ENCODE measurements at regions not wholly inside any gene's neighbourhood (a gene's known extent, or its start where the extent isn't known, plus 50 kb on each side); places are given as distances from the start of the nearest gene placed in this dataset.
A peak's percentile ranks its signal among the peaks of the same experiment; 100 is the strongest.
"Not testable (repeated sequence)": the region's sequence is repeated elsewhere in the genome, so short reads cannot be mapped to it uniquely, and the experiment has no call there.

DNA sequence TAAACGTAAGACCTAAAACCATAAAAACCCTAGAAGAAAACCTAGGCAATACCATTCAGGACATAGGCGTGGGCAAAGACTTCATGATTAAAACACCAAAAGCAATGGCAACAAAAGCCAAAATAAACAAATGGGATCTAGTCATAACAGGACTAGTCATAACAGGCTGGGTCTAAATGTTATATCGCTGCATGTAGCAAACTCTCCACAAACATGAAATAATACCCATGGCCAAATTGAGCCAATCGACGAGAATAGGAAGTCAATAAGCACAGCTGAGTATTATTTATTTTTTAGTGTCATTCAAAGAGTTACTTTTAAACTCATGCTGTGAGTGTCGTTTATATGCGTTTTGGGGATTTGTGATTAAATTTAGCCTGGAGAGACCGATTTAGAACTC is 225.1 kb downstream of the TFEC start:
- TF ChIP-seq CTCF (IDR thresholded peaks at IDR 0.05; ENCODE audit: insufficient read depth, missing control alignments): no peak
- FAIRE-seq: no peak
- no peak for DNase-seq (ENCODE audit: insufficient read length, low spot score)

DNA sequence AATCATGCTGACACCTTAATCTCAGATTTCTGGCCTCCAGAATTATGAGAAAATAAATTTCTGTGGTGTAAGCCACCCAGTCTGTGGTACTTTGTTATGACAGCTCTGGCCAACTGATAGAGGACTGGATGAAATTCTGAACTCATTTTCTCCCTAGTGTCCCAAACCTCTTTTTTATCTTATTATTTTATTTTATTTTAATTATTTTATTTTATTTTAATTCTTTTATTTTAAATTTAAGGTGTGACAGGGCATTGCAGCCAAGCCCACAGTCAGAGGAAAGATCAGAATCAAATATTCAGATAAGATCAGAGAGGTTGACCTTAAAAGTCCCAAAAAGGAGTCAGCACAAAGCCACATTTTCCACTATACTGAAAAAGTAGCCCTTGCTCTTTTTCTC is 228.1 kb downstream of the TFEC start:
- no peak for TF ChIP-seq CTCF (IDR thresholded peaks at IDR 0.05; ENCODE audit: insufficient read depth, missing control alignments)
- no peak for DNase-seq (ENCODE audit: insufficient read length, low spot score)
- no peak for FAIRE-seq

DNA sequence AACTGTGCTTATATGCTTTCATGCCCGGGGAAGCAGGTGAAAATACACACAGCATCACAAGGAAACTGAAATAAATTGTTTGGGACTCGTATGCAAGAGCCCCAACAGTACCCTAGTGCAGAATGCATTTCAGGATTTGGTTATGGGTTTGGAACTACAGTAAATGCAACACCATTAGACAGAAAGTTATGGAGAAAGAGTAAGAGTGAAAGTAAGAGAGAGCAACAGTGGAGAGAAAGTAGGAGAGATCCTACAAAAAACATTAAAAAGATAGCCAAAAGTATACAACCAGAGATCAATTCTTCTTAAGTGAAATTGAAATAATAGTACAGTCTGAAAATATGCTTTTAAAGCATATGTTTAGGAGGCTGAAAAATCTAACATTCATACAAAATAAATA is 231.1 kb downstream of the TFEC start:
- DNase-seq (ENCODE audit: insufficient read length, low spot score): no peak
- FAIRE-seq: peak; percentile 21
- no peak for TF ChIP-seq CTCF (IDR thresholded peaks at IDR 0.05; ENCODE audit: insufficient read depth, missing control alignments)

- no peak for TF ChIP-seq CTCF (IDR thresholded peaks at IDR 0.05; ENCODE audit: insufficient read depth, missing control alignments)
Observed at GRCh38 chr7:115793958-115794702, 236.4 kb downstream of the TFEC start.

DNA sequence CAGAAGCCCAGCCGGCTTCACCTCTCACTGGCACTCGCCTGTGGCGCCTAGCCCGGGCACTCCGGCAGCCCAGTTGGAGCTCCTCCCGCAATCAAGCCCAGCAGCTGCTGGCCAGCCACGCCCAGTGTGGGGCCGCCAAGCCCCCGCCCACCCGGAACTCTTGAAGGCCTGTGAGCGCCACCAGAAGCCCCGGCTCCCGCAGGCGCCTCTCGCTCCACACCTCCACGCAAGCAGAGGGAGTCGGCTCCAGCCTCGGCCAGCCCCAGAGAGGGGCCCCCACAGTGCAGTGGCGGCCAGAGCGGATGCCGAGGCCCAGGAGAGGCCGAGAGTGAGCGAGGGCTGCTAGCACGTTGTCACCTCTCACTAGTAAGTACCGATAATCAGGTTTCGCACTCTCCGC is 240.7 kb downstream of the TFEC start:
- no peak for TF ChIP-seq CTCF (IDR thresholded peaks at IDR 0.05; ENCODE audit: insufficient read depth, missing control alignments)
- FAIRE-seq (no peak), DNase-seq (ENCODE audit: insufficient read length, low spot score) (no peak)

More at GRCh38 chr7:115793958-115794702, 236.4 kb downstream of the TFEC start:
- FAIRE-seq (no peak), DNase-seq (ENCODE audit: insufficient read length, low spot score) (no peak)

DNA sequence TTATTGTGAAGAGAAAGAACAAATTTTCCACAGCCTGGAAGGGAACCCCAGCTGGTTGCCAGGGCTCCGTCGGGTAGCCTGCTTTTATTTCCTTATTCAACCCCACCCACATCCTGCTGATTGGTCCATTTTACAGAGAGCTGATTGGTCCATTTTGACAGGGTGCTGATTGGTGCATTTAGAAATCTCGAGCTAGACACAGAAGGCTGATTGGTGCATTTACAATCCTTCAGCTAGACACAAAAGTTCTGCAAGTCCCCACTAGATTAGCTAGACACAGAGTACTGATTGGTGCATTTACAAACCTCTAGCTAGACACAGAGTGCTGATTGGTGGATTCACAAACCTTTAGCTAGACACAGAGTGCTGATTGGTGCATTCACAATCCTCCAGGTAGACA is 241.1 kb downstream of the TFEC start:
- DNase-seq (ENCODE audit: insufficient read length, low spot score); FAIRE-seq: not testable (repeated sequence)

DNA sequence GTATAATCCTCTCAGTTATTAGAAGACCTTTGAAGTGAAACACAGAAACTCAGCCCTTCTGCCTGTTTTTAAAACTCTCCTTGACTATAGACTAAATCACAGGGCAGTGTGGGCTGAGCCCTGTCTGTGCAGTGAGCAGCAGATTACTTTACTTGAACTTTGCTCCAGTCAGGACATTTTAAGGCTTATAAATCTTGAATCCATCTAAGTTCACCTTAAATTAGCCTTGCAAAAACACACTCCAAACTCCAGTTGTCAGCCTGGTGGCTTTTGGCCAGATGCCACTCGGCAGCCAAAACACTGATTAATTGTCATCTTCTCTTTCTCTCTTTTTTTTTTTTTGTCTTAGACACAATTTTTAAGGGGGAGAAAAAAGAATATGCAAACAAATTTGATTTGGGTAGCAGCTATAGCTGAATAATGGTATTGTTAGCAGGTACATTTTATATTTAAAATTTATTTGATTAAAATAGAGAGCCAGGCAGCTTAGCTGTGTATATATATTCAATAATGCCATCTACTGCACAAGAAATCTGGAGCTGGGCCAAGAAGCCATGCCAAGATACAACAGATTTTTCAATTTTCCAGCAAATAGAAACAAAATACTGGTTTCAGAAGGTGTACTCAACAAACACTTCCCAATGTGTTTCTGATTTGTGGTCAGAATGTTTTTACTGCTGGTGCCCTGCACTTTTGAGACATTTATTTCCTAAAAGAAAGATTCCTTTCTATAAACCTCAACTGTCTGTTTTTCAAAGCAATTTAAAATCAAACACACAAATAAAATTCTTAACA is 247.7 kb downstream of the TFEC start:
- no peak for FAIRE-seq
- no peak for TF ChIP-seq CTCF (IDR thresholded peaks at IDR 0.05; ENCODE audit: insufficient read depth, missing control alignments)
- no peak for DNase-seq (ENCODE audit: insufficient read length, low spot score)
